Mesendoderm (in vitro differentiated cells): ENCODE measurements at regions not wholly inside any gene's neighbourhood (a gene's known extent, or its start where the extent isn't known, plus 50 kb on each side); places are given as distances from the start of the nearest gene placed in this dataset.

ENCODE experiments used
- DNase-seq: peaks from one replicate; pipeline ENCODE4 v3.0.0; 2013
- H2AK5ac ChIP-seq: 2 replicates; pipeline ENCODE4 v1.6.1; 2013; ENCODE audit warnings: low read length, inconsistent platforms
- H2BK120ac ChIP-seq: 2 replicates; pipeline ENCODE4 v1.6.1; 2013; ENCODE audit warnings: low read depth, mild to moderate bottlenecking, low read length, moderate library complexity, mixed read lengths
- H2BK15ac ChIP-seq: replicated peaks from 2 replicates; pipeline ENCODE4 v1.6.1; 2013; ENCODE audit warnings: low read depth, mild to moderate bottlenecking, moderate library complexity
- H2BK5ac ChIP-seq: 2 replicates; pipeline ENCODE4 v1.6.1; 2013; ENCODE audit warnings: low read length, inconsistent platforms
- H3K18ac ChIP-seq: 2 replicates; pipeline ENCODE4 v1.6.1; 2013; ENCODE audit warnings: mild to moderate bottlenecking, low read length, mixed read lengths
- H3K23ac ChIP-seq: one replicate; pipeline ENCODE4 v1.6.1; 2013; ENCODE audit warnings: low read length
- H3K27ac ChIP-seq: 2 replicates; pipeline ENCODE4 v1.5.1; 2013; ENCODE audit warnings: low read depth, mild to moderate bottlenecking, inconsistent platforms, low read length, moderate library complexity
- H3K27me3 ChIP-seq: 2 replicates; pipeline ENCODE4 v1.6.1; 2013; ENCODE audit warnings: low read length, control low read depth, mild to moderate bottlenecking, inconsistent platforms; ENCODE audit not compliant: insufficient read depth, poor library complexity
- H3K36me3 ChIP-seq: 2 replicates; pipeline ENCODE4 v1.6.1; 2013; ENCODE audit warnings: low read length, inconsistent platforms; ENCODE audit not compliant: control insufficient read depth, insufficient read depth
- H3K4ac ChIP-seq: one replicate; pipeline ENCODE4 v1.6.1; 2013; ENCODE audit warnings: low read depth, mild to moderate bottlenecking, low read length, moderate library complexity
- H3K4me1 ChIP-seq: 2 replicates; pipeline ENCODE4 v1.6.1; 2013; ENCODE audit warnings: low read depth, low read length, inconsistent platforms; ENCODE audit not compliant: control insufficient read depth
- H3K4me2 ChIP-seq: 2 replicates; pipeline ENCODE4 v1.6.1; 2013; ENCODE audit warnings: low read length
- H3K4me3 ChIP-seq: 2 replicates; pipeline ENCODE4 v1.5.1; 2013; ENCODE audit warnings: mild to moderate bottlenecking, low read length
- H3K56ac ChIP-seq: one replicate; pipeline ENCODE4 v1.6.1; 2013; ENCODE audit warnings: low read length
- H3K79me1 ChIP-seq: 2 replicates; pipeline ENCODE4 v1.6.1; 2013; ENCODE audit warnings: low read length, inconsistent platforms
- H3K79me2 ChIP-seq: 2 replicates; pipeline ENCODE4 v1.6.1; 2013; ENCODE audit warnings: mild to moderate bottlenecking, low read length; ENCODE audit not compliant: control insufficient read depth, insufficient read depth
- H3K9ac ChIP-seq: 2 replicates; pipeline ENCODE4 v1.6.1; 2013; ENCODE audit warnings: low read length, inconsistent platforms
- H4K5ac ChIP-seq: one replicate; pipeline ENCODE4 v1.6.1; 2013; ENCODE audit warnings: low read length
- H4K8ac ChIP-seq: one replicate; pipeline ENCODE4 v1.6.1; 2013; ENCODE audit warnings: low read depth, mild to moderate bottlenecking, control low read depth, low read length, moderate library complexity
- WGBS: extraction: QIAGEN DNeasy Blood & Tissue Kit; methylation state at CpG from one replicate; pipeline ENCODE4 v1.1.7; 2013; ENCODE audit warnings: low lambda C conversion rate, missing lambda C conversion rate; ENCODE audit not compliant: insufficient coverage; ENCODE audit errors: extremely low coverage; 5-methylcytosine and 5-hydroxymethylcytosine counted together

GRCh38 chr14:34078117-34078743 lies 127.4 kb upstream of the EGLN3 start:
- Histone ChIP-seq H3K36me3 (no peaks in the 10 kb centered on the region), H2BK120ac (no peak overlapping the region), H3K9ac (no peak overlapping the region), H3K27ac (peak overlapping the region; percentile 29), H2BK15ac (no peak overlapping the region), H3K4ac (no peak overlapping the region), H3K4me3 (no peak overlapping the region), H3K23ac (no peak overlapping the region), H4K5ac (no peak overlapping the region), H3K27me3 (no peaks in the 10 kb centered on the region), H3K18ac (no peak overlapping the region), H3K4me2 (no peak overlapping the region), H3K4me1 (peaks cover 5% of the 10 kb centered on the region), H3K79me1 (no peaks in the 10 kb centered on the region), H2AK5ac (no peak overlapping the region), H2BK5ac (no peak overlapping the region), H4K8ac (no peak overlapping the region), H3K79me2 (no peaks in the 10 kb centered on the region), H3K56ac (no peak overlapping the region)
- DNase-seq = peak; percentile 89
- WGBS = no CpG with 5 or more reads among the region's 12 CpGs

- no peak overlapping the region for H3K18ac ChIP-seq
- H3K4me1 ChIP-seq = peaks cover 2% of the 10 kb centered on the region
- no peaks in the 10 kb centered on the region for H3K27me3 ChIP-seq
- H2AK5ac ChIP-seq = no peak overlapping the region
- no peak overlapping the region for H3K4ac ChIP-seq
- H2BK5ac ChIP-seq = no peak overlapping the region
- no peak overlapping the region for H4K8ac ChIP-seq
- H2BK15ac ChIP-seq = peak overlapping the region; percentile 57
- H3K23ac ChIP-seq = no peak overlapping the region
- H3K36me3 ChIP-seq = no peaks in the 10 kb centered on the region
- no peak overlapping the region for H3K56ac ChIP-seq
- no peak for DNase-seq
- H3K27ac ChIP-seq = no peak overlapping the region
- no CpG with 5 or more reads among the region's 1 CpG for WGBS
- H3K9ac ChIP-seq = no peak overlapping the region
- no peak overlapping the region for H4K5ac ChIP-seq
- no peak overlapping the region for H3K4me2 ChIP-seq
- no peak overlapping the region for H2BK120ac ChIP-seq
- no peaks in the 10 kb centered on the region for H3K79me1 ChIP-seq
- no peaks in the 10 kb centered on the region for H3K79me2 ChIP-seq
- no peak overlapping the region for H3K4me3 ChIP-seq
Observed at GRCh38 chr14:34075826-34076225, 125.0 kb upstream of the EGLN3 start.

GRCh38 chr14:34075042-34075744 lies 124.3 kb upstream of the EGLN3 start:
- no peak overlapping the region for H3K56ac ChIP-seq
- no peak overlapping the region for H4K5ac ChIP-seq
- no peak overlapping the region for H3K4me3 ChIP-seq
- H3K9ac ChIP-seq = no peak overlapping the region
- peaks cover 2% of the 10 kb centered on the region for H3K4me1 ChIP-seq
- whole genome bisulfite sequencing = no CpG with 5 or more reads among the region's 3 CpGs
- no peak overlapping the region for H3K27ac ChIP-seq
- no peak overlapping the region for H2AK5ac ChIP-seq
- H3K23ac ChIP-seq = no peak overlapping the region
- no peaks in the 10 kb centered on the region for H3K79me1 ChIP-seq
- no peak overlapping the region for H2BK5ac ChIP-seq
- H2BK15ac ChIP-seq = no peak overlapping the region
- no peak overlapping the region for H4K8ac ChIP-seq
- H3K27me3 ChIP-seq = no peaks in the 10 kb centered on the region
- H3K4me2 ChIP-seq = no peak overlapping the region
- no peak overlapping the region for H2BK120ac ChIP-seq
- H3K79me2 ChIP-seq = no peaks in the 10 kb centered on the region
- H3K36me3 ChIP-seq = no peaks in the 10 kb centered on the region
- H3K4ac ChIP-seq = no peak overlapping the region
- no peak overlapping the region for H3K18ac ChIP-seq
- DNase-seq = no peak

- Histone ChIP-seq H3K9ac (no peak overlapping the region), H2AK5ac (no peak overlapping the region), H4K8ac (no peak overlapping the region), H3K4me2 (no peak overlapping the region), H3K36me3 (no peaks in the 10 kb centered on the region), H3K27me3 (no peaks in the 10 kb centered on the region), H3K79me2 (no peaks in the 10 kb centered on the region), H3K56ac (no peak overlapping the region), H3K79me1 (no peaks in the 10 kb centered on the region), H3K4me3 (no peak overlapping the region), H3K23ac (no peak overlapping the region), H2BK15ac (no peak overlapping the region), H3K4me1 (peaks cover 2% of the 10 kb centered on the region), H4K5ac (no peak overlapping the region), H3K18ac (no peak overlapping the region), H3K27ac (no peak overlapping the region), H2BK120ac (no peak overlapping the region), H3K4ac (no peak overlapping the region), H2BK5ac (no peak overlapping the region)
- DNase-seq = no peak
- WGBS = no CpG with 5 or more reads among the region's 1 CpG
Observed at GRCh38 chr14:34072921-34073320, 122.0 kb upstream of the EGLN3 start.

GRCh38 chr14:34072401-34072800 lies 121.5 kb upstream of the EGLN3 start:
- Histone ChIP-seq H3K4me1 (no peaks in the 10 kb centered on the region), H2BK5ac (no peak overlapping the region), H4K8ac (no peak overlapping the region)

More at GRCh38 chr14:34072401-34072800, 121.5 kb upstream of the EGLN3 start:
- no peak overlapping the region for H4K5ac ChIP-seq
- no peak overlapping the region for H3K4ac ChIP-seq
- no peaks in the 10 kb centered on the region for H3K79me2 ChIP-seq
- WGBS = no CpG with 5 or more reads among the region's 3 CpGs
- H3K4me3 ChIP-seq = no peak overlapping the region
- H3K4me2 ChIP-seq = no peak overlapping the region
- DNase-seq = no peak
- H3K9ac ChIP-seq = no peak overlapping the region
- no peak overlapping the region for H3K56ac ChIP-seq
- no peak overlapping the region for H2AK5ac ChIP-seq
- H3K23ac ChIP-seq = no peak overlapping the region
- no peak overlapping the region for H2BK15ac ChIP-seq
- no peak overlapping the region for H3K18ac ChIP-seq
- no peak overlapping the region for H3K27ac ChIP-seq
- H3K36me3 ChIP-seq = no peaks in the 10 kb centered on the region
- H3K79me1 ChIP-seq = no peaks in the 10 kb centered on the region
- H3K27me3 ChIP-seq = no peaks in the 10 kb centered on the region
- no peak overlapping the region for H2BK120ac ChIP-seq
